Progenitor cell of endocrine pancreas (in vitro differentiated cells): ENCODE measurements at regions not wholly inside any gene's neighbourhood (a gene's known extent, or its start where the extent isn't known, plus 50 kb on each side); places are given as distances from the start of the nearest gene placed in this dataset.

Experiments
- DNase-seq: peaks from one replicate; pipeline ENCODE4 v3.0.0; 2021; ENCODE audit warnings: low spot score; ENCODE audit not compliant: unreplicated experiment
- H3K27ac Mint-ChIP-seq: 2 replicates; pipeline ENCODE4 v1.8.0; 2021; ENCODE audit warnings: mild to moderate bottlenecking, moderate library complexity, mixed read lengths
- H3K27me3 Mint-ChIP-seq: 2 replicates; pipeline ENCODE4 v1.8.0; 2021; ENCODE audit warnings: mixed read lengths
- H3K36me3 Mint-ChIP-seq: 2 replicates; pipeline ENCODE4 v1.8.0; 2022; ENCODE audit warnings: mixed read lengths; ENCODE audit not compliant: insufficient read depth
- H3K4me1 Mint-ChIP-seq: 2 replicates; pipeline ENCODE4 v1.8.0; 2021; ENCODE audit warnings: low read depth, mixed read lengths
- H3K4me3 Mint-ChIP-seq: 2 replicates; pipeline ENCODE4 v1.8.0; 2021; ENCODE audit warnings: low read depth, mild to moderate bottlenecking, moderate library complexity, mixed read lengths
- H3K9me3 Mint-ChIP-seq: 2 replicates; pipeline ENCODE4 v1.8.0; 2021; ENCODE audit warnings: low read depth, mixed read lengths
- TF ChIP-seq, protein P1 (sequence below): fragments of 200-600 bp; sonication (generic); IDR thresholded peaks from one replicate; pipeline ENCODE4 v1.5.0; 2021; ENCODE audit warnings: antibody characterized with exemption, mild to moderate bottlenecking; ENCODE audit not compliant: unreplicated experiment

DNA sequence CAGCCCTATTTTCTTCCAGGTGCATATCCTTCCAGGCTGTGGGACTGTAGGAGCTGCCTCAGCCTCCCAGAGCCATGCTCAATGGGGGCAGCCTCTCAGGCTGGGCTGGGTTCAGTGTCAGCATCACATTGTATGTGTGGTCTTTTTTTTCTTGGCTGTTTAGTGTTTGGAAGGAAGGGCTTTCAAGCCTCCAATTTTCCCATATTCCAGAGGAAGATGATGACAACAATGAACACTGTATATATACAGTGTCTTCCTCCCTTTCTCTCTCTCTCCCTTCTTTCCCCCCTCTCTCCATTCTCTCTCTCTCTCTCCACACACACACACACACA is 326.4 kb downstream of the DYSF start:
- TF ChIP-seq, protein P1, sequence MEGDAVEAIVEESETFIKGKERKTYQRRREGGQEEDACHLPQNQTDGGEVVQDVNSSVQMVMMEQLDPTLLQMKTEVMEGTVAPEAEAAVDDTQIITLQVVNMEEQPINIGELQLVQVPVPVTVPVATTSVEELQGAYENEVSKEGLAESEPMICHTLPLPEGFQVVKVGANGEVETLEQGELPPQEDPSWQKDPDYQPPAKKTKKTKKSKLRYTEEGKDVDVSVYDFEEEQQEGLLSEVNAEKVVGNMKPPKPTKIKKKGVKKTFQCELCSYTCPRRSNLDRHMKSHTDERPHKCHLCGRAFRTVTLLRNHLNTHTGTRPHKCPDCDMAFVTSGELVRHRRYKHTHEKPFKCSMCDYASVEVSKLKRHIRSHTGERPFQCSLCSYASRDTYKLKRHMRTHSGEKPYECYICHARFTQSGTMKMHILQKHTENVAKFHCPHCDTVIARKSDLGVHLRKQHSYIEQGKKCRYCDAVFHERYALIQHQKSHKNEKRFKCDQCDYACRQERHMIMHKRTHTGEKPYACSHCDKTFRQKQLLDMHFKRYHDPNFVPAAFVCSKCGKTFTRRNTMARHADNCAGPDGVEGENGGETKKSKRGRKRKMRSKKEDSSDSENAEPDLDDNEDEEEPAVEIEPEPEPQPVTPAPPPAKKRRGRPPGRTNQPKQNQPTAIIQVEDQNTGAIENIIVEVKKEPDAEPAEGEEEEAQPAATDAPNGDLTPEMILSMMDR = no peak
- H3K27me3 Mint-ChIP-seq = peaks cover 23% of the 10 kb centered on the region
- no peak overlapping the region for H3K27ac Mint-ChIP-seq
- peaks cover 4% of the 10 kb centered on the region for H3K4me1 Mint-ChIP-seq
- H3K4me3 Mint-ChIP-seq = no peak overlapping the region
- H3K36me3 Mint-ChIP-seq = no peaks in the 10 kb centered on the region
- DNase-seq = no peak
- H3K9me3 Mint-ChIP-seq = no peaks in the 10 kb centered on the region

- no peak for DNase-seq
These were observed 325.8 kb downstream of the DYSF start for GRCh38 chr2:71778936-71779773.

GRCh38 chr2:71778514-71778913 is 325.2 kb downstream of the DYSF start:
- Mint-ChIP-seq H3K4me3 (no peak overlapping the region), H3K4me1 (no peaks in the 10 kb centered on the region), H3K27me3 (peaks cover 20% of the 10 kb centered on the region), H3K27ac (no peak overlapping the region), H3K9me3 (no peaks in the 10 kb centered on the region), H3K36me3 (no peaks in the 10 kb centered on the region)
- TF ChIP-seq, protein P1 = no peak
- DNase-seq = no peak

More at GRCh38 chr2:71778936-71779773, 325.8 kb downstream of the DYSF start:
- no peaks in the 10 kb centered on the region for H3K36me3 Mint-ChIP-seq
- no peak overlapping the region for H3K4me3 Mint-ChIP-seq
- no peaks in the 10 kb centered on the region for H3K9me3 Mint-ChIP-seq
- TF ChIP-seq, protein P1 = no peak
- no peak overlapping the region for H3K27ac Mint-ChIP-seq
- H3K4me1 Mint-ChIP-seq = no peaks in the 10 kb centered on the region
- H3K27me3 Mint-ChIP-seq = peaks cover 23% of the 10 kb centered on the region

GRCh38 chr2:71777946-71778345 is 324.6 kb downstream of the DYSF start:
- Mint-ChIP-seq H3K9me3 (no peaks in the 10 kb centered on the region), H3K36me3 (no peaks in the 10 kb centered on the region), H3K4me1 (no peaks in the 10 kb centered on the region), H3K27ac (no peak overlapping the region), H3K4me3 (no peak overlapping the region), H3K27me3 (peaks cover 17% of the 10 kb centered on the region)
- DNase-seq = no peak
- TF ChIP-seq, protein P1 = no peak

GRCh38 chr2:71776227-71776626 is 322.9 kb downstream of the DYSF start:
- DNase-seq = no peak
- peaks cover 13% of the 10 kb centered on the region for H3K27me3 Mint-ChIP-seq
- H3K9me3 Mint-ChIP-seq = no peaks in the 10 kb centered on the region
- H3K36me3 Mint-ChIP-seq = no peaks in the 10 kb centered on the region
- no peak overlapping the region for H3K27ac Mint-ChIP-seq
- TF ChIP-seq, protein P1 = no peak
- no peaks in the 10 kb centered on the region for H3K4me1 Mint-ChIP-seq
- no peak overlapping the region for H3K4me3 Mint-ChIP-seq
